ENCODE measurements at regions not wholly inside any gene's neighbourhood (a gene's known extent, or its start where the extent isn't known, plus 50 kb on each side); places are given as distances from the start of the nearest gene placed in this dataset.

GRCh38 chr12:100699209-100699608 is 95.4 kb upstream of the ANO4 start:
- TF ChIP-seq, protein P1, sequence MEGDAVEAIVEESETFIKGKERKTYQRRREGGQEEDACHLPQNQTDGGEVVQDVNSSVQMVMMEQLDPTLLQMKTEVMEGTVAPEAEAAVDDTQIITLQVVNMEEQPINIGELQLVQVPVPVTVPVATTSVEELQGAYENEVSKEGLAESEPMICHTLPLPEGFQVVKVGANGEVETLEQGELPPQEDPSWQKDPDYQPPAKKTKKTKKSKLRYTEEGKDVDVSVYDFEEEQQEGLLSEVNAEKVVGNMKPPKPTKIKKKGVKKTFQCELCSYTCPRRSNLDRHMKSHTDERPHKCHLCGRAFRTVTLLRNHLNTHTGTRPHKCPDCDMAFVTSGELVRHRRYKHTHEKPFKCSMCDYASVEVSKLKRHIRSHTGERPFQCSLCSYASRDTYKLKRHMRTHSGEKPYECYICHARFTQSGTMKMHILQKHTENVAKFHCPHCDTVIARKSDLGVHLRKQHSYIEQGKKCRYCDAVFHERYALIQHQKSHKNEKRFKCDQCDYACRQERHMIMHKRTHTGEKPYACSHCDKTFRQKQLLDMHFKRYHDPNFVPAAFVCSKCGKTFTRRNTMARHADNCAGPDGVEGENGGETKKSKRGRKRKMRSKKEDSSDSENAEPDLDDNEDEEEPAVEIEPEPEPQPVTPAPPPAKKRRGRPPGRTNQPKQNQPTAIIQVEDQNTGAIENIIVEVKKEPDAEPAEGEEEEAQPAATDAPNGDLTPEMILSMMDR (IDR thresholded peaks at IDR 0.05; ENCODE audit: extremely low read depth, missing control alignments) = no peak
- no peak for DNase-seq (ENCODE audit: low spot score)

GRCh38 chr12:100703337-100703736 is 91.2 kb upstream of the ANO4 start:
- DNase-seq (ENCODE audit: low spot score) = no peak
- TF ChIP-seq, protein P1 (IDR thresholded peaks at IDR 0.05; ENCODE audit: extremely low read depth, missing control alignments) = no peak

- no peak for DNase-seq (ENCODE audit: low spot score)
- TF ChIP-seq, protein P1 (IDR thresholded peaks at IDR 0.05; ENCODE audit: extremely low read depth, missing control alignments) = no peak
These were observed 90.7 kb upstream of the ANO4 start for GRCh38 chr12:100703868-100704267.

DNA sequence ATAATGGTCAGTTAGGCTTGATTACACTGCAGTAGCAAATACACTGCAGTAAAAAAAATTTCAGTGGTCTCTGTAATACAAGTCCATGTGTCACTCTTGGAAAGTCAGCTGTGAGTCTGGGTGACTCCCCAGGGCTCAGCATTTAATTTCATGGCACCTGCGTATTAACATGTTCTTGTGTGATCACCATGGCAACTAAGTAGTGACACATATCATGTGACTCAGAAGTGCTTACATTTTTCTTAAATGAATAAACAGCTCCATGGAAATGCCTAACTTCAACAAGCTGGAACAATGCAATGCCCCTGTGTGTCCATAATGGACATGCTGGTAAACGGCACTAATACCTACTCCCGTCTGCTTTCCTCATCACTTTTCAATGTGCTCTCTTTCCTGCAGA is 88.5 kb upstream of the ANO4 start:
- no peak for DNase-seq (ENCODE audit: low spot score)
- TF ChIP-seq, protein P1 (IDR thresholded peaks at IDR 0.05; ENCODE audit: extremely low read depth, missing control alignments) = no peak

- TF ChIP-seq, protein P1 (IDR thresholded peaks at IDR 0.05; ENCODE audit: extremely low read depth, missing control alignments) = no peak
- DNase-seq (ENCODE audit: low spot score) = no peak
These were observed 86.0 kb upstream of the ANO4 start for GRCh38 chr12:100708591-100708990.

GRCh38 chr12:100715976-100716944 is 78.3 kb upstream of the ANO4 start:
- TF ChIP-seq, protein P1 (IDR thresholded peaks at IDR 0.05; ENCODE audit: extremely low read depth, missing control alignments) = no peak
- no peak for DNase-seq (ENCODE audit: low spot score)

GRCh38 chr12:100716945-100717732 is 77.4 kb upstream of the ANO4 start:
- TF ChIP-seq, protein P1 (IDR thresholded peaks at IDR 0.05; ENCODE audit: extremely low read depth, missing control alignments) = no peak
- no peak for DNase-seq (ENCODE audit: low spot score)
